IPS-20b (cell line): ENCODE measurements at regions not wholly inside any gene's neighbourhood (a gene's known extent, or its start where the extent isn't known, plus 50 kb on each side); places are given as distances from the start of the nearest gene placed in this dataset.

Experiments
- H3K27ac ChIP-seq: one replicate; pipeline ENCODE4 v1.5.1; 2013; ENCODE audit warnings: low read length
- H3K27me3 ChIP-seq: 2 replicates; pipeline ENCODE4 v1.6.1; 2013; ENCODE audit warnings: mild to moderate bottlenecking, low read length, inconsistent platforms; ENCODE audit not compliant: insufficient read depth
- H3K36me3 ChIP-seq: 2 replicates; pipeline ENCODE4 v1.6.1; 2013; ENCODE audit warnings: low read depth, mild to moderate bottlenecking, inconsistent platforms, low read length, moderate library complexity; ENCODE audit not compliant: insufficient read depth
- H3K4me1 ChIP-seq: 2 replicates; pipeline ENCODE4 v1.6.1; 2013; ENCODE audit warnings: mild to moderate bottlenecking, control low read depth, inconsistent platforms, low read length, moderate library complexity; ENCODE audit not compliant: insufficient read depth
- H3K4me3 ChIP-seq: 2 replicates; pipeline ENCODE4 v1.5.1; 2013; ENCODE audit warnings: mild to moderate bottlenecking, low read length, inconsistent platforms
- H3K9ac ChIP-seq: 2 replicates; pipeline ENCODE4 v1.6.1; 2013; ENCODE audit warnings: low read depth, mild to moderate bottlenecking, inconsistent platforms, low read length, moderate library complexity
- H3K9me3 ChIP-seq: 2 replicates; pipeline ENCODE4 v1.6.1; 2013; ENCODE audit warnings: mild to moderate bottlenecking, low read depth, low read length, inconsistent platforms; ENCODE audit not compliant: insufficient read depth

- H3K4me1 ChIP-seq = no peaks in the 10 kb centered on the region
- H3K9ac ChIP-seq = no peak overlapping the region
- no peak overlapping the region for H3K27ac ChIP-seq
- no peak overlapping the region for H3K4me3 ChIP-seq
- H3K9me3 ChIP-seq = no peaks in the 10 kb centered on the region
- no peaks in the 10 kb centered on the region for H3K27me3 ChIP-seq
- no peaks in the 10 kb centered on the region for H3K36me3 ChIP-seq
Observed at GRCh38 chr12:92520511-92520910, 182.3 kb upstream of the PLEKHG7 start.

DNA sequence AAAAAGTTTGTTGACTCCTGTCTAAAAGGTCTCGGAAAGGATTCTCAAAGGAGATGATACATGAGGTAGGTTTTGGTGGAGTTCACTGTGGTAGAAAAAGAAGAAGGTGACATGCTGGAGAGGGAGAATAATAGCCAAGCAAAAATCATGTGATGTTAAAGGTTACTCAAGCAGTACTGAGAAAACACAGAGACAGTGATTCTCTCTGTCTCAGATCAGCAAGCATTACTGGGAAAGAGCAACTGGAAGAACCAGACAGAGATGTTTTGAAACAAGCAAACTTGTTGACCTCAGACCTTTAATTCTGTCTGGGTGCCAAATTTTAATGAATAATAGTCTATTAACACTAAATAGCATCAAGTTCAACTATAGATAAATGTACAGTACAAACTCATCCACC is 183.5 kb upstream of the PLEKHG7 start:
- Histone ChIP-seq H3K27me3 (no peaks in the 10 kb centered on the region), H3K36me3 (no peaks in the 10 kb centered on the region), H3K4me1 (no peaks in the 10 kb centered on the region), H3K9me3 (no peaks in the 10 kb centered on the region), H3K9ac (no peak overlapping the region), H3K4me3 (no peak overlapping the region), H3K27ac (no peak overlapping the region)

GRCh38 chr12:92518071-92518470 is 184.7 kb upstream of the PLEKHG7 start:
- Histone ChIP-seq H3K4me1 (no peaks in the 10 kb centered on the region), H3K9ac (no peak overlapping the region), H3K27ac (no peak overlapping the region), H3K4me3 (no peak overlapping the region), H3K27me3 (no peaks in the 10 kb centered on the region), H3K9me3 (no peaks in the 10 kb centered on the region), H3K36me3 (no peaks in the 10 kb centered on the region)

- Histone ChIP-seq H3K27ac (no peak overlapping the region), H3K27me3 (no peaks in the 10 kb centered on the region), H3K36me3 (no peaks in the 10 kb centered on the region), H3K4me3 (no peak overlapping the region), H3K4me1 (no peaks in the 10 kb centered on the region), H3K9me3 (no peaks in the 10 kb centered on the region), H3K9ac (no peak overlapping the region)
Observed at GRCh38 chr12:92516277-92516600, 186.6 kb upstream of the PLEKHG7 start.

DNA sequence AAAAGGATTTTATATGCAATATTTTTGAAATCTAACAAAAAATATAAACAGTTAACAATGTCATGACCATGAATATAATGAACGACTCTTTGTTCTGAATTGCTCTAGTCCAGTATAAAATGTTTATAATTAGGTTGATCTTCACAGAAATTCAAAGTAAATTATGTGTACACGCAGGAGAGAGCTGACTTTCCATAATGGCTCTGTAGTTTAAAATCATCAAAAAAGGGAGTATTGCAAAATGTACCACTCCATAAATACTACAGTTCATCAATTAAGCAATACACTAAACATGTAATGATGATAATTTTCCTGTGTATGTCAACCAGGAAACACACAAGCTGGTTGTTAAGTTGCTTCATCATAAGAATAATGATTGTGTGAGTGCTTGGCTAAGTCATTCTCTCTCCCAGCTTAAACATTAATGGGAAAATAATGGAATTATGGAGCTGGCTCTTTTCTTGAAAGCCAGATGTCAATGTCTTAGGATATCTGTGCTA is 189.5 kb upstream of the PLEKHG7 start:
- Histone ChIP-seq H3K4me1 (no peaks in the 10 kb centered on the region), H3K27me3 (no peaks in the 10 kb centered on the region), H3K9ac (no peak overlapping the region), H3K9me3 (no peaks in the 10 kb centered on the region), H3K4me3 (no peak overlapping the region), H3K27ac (no peak overlapping the region), H3K36me3 (no peaks in the 10 kb centered on the region)

DNA sequence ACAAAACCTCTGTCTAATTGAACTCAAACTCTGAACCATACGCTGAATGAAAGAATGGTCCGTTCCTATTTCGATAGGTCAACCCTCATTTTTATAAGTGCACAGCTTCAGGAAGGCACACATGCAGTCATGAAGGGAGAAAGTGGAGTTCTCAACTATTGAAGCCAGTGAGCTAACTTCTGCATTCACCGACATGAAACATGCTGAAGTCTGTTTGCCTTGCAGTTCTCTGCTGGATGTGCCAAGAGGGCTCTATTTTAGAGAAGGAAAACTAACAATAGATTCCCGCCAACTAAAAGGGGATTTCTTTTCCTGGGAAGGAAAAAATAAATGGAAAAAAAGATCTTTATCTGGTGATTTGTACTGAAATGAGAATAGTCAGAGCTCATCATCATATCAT is 191.0 kb upstream of the PLEKHG7 start:
- H3K36me3 ChIP-seq = no peaks in the 10 kb centered on the region
- no peak overlapping the region for H3K4me3 ChIP-seq

DNA sequence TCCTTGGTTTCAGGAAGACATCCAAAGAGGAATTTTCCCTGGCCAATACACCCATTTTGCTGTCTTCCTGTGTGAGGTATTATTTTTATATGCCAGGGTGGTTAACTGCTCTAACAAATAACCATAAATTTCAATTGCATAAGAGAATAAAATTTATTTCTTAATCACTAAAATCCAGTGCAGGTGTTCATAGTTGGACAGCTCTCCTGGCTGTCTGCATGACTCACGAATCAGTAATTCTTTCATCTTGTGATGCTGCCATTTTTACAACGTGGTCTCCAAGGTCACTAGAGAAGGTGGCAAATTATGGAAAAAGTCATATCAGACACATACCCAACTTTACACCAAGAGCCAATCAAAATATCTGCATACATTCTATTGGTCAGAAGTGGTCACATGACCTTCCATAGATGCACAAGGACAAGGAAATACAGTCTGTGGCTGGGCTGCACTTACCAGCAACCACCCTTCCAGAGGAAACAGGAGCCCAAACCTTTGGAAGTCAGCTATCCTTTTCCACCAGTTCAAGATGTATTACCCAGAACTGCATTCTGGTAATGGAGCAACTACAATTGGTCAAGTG is 193.5 kb upstream of the PLEKHG7 start:
- Histone ChIP-seq H3K36me3 (no peaks in the 10 kb centered on the region), H3K4me1 (peaks cover 6% of the 10 kb centered on the region; the same call in 1 of the 2 replicates), H3K9ac (no peak overlapping the region)

More for the DNA sequence above, 191.0 kb upstream of the PLEKHG7 start:
- no peak overlapping the region for H3K27ac ChIP-seq
- H3K9ac ChIP-seq = no peak overlapping the region
- H3K27me3 ChIP-seq = no peaks in the 10 kb centered on the region
- H3K9me3 ChIP-seq = no peaks in the 10 kb centered on the region
- no peaks in the 10 kb centered on the region; the same call in 1 of the 2 replicates for H3K4me1 ChIP-seq

GRCh38 chr12:92506891-92507290 is 195.9 kb upstream of the PLEKHG7 start:
- Histone ChIP-seq H3K9me3 (no peaks in the 10 kb centered on the region), H3K9ac (no peak overlapping the region), H3K4me3 (no peak overlapping the region), H3K36me3 (no peaks in the 10 kb centered on the region), H3K27me3 (no peaks in the 10 kb centered on the region), H3K27ac (no peak overlapping the region), H3K4me1 (peaks cover 8% of the 10 kb centered on the region; the same call in 1 of the 2 replicates)

More for the DNA sequence above, 193.5 kb upstream of the PLEKHG7 start:
- Histone ChIP-seq H3K4me3 (no peak overlapping the region), H3K27ac (no peak overlapping the region), H3K27me3 (no peaks in the 10 kb centered on the region), H3K9me3 (no peaks in the 10 kb centered on the region)

- Histone ChIP-seq H3K4me3 (no peak overlapping the region), H3K9me3 (no peaks in the 10 kb centered on the region), H3K36me3 (no peaks in the 10 kb centered on the region), H3K4me1 (peaks cover 8% of the 10 kb centered on the region; the same call in 1 of the 2 replicates), H3K27ac (no peak overlapping the region), H3K9ac (no peak overlapping the region), H3K27me3 (no peaks in the 10 kb centered on the region)
Observed at GRCh38 chr12:92506460-92506859, 196.3 kb upstream of the PLEKHG7 start.

DNA sequence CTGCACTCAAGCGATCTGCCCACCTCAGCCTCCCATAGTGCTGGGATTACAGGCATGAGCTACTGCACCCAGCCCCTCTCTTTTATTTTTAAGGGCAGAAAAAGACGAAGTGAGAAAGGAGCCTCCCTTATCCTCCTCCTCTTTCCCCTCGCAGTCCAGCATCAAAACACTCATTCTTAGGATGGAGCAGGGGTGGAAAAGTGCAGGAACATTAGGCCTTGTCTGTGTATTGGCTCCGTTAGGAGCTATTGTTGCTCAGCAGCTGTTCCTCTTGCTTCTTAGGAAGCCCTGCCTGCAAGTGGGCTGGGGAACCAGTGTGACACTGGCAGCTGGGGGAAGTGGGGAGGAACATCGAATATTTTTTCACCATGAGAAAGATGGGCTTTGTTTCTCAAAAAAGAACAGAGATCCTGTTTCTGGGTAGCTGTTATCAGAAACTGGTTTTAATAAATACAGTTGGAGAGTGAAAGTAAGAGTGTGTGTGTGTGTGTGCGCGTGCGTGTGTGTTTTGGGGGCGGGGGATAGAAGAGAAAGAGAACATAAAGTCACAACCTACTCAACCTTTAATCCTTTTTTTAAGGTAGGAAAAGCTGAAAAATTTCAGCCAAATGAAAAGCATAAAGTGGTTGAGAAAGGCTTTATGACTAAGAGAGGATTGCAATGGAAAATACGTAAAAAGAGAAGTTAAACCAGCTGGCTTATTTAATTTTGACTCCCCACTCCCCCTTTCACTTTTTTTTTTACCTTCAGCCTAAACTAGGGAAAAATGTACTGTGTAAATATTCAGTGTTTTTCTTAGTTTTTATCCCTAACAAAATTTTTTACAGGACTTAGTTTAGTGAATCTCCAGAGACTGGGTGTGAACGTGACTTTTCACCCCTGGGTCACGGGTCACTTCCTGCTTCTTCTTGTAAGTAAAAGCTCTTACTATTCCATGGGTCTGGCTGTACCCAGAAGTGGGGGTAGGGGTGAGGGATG is 197.2 kb upstream of the PLEKHG7 start:
- no peak overlapping the region; the same call in 1 of the 2 replicates for H3K9ac ChIP-seq
- H3K4me3 ChIP-seq = no peak overlapping the region
- no peak overlapping the region for H3K27ac ChIP-seq
- no peaks in the 10 kb centered on the region for H3K9me3 ChIP-seq
- no peaks in the 10 kb centered on the region for H3K27me3 ChIP-seq
- no peaks in the 10 kb centered on the region for H3K36me3 ChIP-seq
- H3K4me1 ChIP-seq = peaks cover 8% of the 10 kb centered on the region; the same call in 1 of the 2 replicates

DNA sequence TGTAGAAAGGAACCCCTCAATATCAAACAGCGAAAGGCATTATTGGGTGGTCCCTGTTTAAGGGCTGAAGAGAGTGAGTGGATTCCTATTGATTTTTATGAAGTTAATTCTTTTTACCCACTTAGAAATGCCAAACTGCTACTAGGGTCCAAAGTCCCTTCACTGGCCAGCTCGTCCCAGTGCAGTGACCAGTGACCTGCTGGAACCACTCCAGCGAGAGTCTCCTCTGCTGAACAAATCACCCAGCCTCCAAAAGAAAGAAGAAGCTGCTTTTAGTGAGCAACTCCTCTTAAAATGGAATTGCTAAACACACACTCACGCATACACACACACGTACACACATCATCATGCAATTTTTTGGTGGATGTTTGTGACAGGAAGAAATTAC is 198.2 kb upstream of the PLEKHG7 start:
- H3K36me3 ChIP-seq = no peaks in the 10 kb centered on the region
- H3K9me3 ChIP-seq = no peaks in the 10 kb centered on the region
- no peak overlapping the region for H3K9ac ChIP-seq
- no peak overlapping the region for H3K4me3 ChIP-seq
- H3K4me1 ChIP-seq = peaks cover 8% of the 10 kb centered on the region; the same call in 1 of the 2 replicates
- H3K27me3 ChIP-seq = no peaks in the 10 kb centered on the region
- H3K27ac ChIP-seq = no peak overlapping the region
